ENCODE measurements at regions not wholly inside any gene's neighbourhood (a gene's known extent, or its start where the extent isn't known, plus 50 kb on each side); places are given as distances from the start of the nearest gene placed in this dataset.
"Not testable (repeated sequence)": the region's sequence is repeated elsewhere in the genome, so short reads cannot be mapped to it uniquely, and the experiment has no call there.

DNA sequence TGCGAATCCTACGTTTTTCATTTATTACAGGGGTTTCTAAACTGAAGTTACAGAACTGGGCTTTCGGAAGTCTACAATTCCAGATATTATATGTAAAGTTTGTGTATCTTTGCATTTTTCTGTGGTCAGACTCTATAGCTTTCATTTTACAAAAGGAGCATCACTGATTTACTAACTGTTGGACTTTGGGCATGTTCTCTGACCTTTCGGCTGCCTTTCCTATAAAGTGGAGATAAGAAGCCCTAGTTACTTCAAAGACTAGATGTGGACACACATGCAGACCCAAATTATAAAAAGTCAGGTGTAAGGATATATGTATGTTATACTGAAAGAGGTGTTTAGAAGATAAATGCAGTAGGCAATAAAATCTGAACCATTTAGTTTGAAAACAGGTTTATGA, 126.6 kb upstream of the PRKCQ start:
- no peak overlapping the region for H3K27ac Mint-ChIP-seq (ENCODE audit: unreplicated experiment)
- TF ChIP-seq, protein P1, sequence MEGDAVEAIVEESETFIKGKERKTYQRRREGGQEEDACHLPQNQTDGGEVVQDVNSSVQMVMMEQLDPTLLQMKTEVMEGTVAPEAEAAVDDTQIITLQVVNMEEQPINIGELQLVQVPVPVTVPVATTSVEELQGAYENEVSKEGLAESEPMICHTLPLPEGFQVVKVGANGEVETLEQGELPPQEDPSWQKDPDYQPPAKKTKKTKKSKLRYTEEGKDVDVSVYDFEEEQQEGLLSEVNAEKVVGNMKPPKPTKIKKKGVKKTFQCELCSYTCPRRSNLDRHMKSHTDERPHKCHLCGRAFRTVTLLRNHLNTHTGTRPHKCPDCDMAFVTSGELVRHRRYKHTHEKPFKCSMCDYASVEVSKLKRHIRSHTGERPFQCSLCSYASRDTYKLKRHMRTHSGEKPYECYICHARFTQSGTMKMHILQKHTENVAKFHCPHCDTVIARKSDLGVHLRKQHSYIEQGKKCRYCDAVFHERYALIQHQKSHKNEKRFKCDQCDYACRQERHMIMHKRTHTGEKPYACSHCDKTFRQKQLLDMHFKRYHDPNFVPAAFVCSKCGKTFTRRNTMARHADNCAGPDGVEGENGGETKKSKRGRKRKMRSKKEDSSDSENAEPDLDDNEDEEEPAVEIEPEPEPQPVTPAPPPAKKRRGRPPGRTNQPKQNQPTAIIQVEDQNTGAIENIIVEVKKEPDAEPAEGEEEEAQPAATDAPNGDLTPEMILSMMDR (IDR thresholded peaks at IDR 0.05; ENCODE audit: insufficient read depth in 1 of 2, low read depth in 1 of 2, low read length in 1 of 2, severe bottlenecking in 1 of 2, unreplicated experiment in 1 of 2): no peak
- no peaks in the 10 kb centered on the region for H3K9me3 Mint-ChIP-seq (ENCODE audit: unreplicated experiment)
- no peak for DNase-seq
- H3K9me3 ChIP-seq: no peaks in the 10 kb centered on the region
- no peak overlapping the region for H3K4me3 Mint-ChIP-seq (ENCODE audit: unreplicated experiment)
- intact Hi-C loops (cut with micrococcal nuclease; ENCODE audit: unreplicated experiment): no loop called here
- H3K36me3 ChIP-seq (ENCODE audit: control insufficient read depth, insufficient read depth, low read length): no peaks in the 10 kb centered on the region
- ChIA-PET POLR2A (interaction anchor here (0.6 kb wide), 1 partner anchor 55 kb away, joined by 3 read pairs; no protein-coding TSS in a partner anchor), CTCF (no interaction called here)
- no peaks in the 10 kb centered on the region for H3K36me3 Mint-ChIP-seq (ENCODE audit: insufficient read depth, unreplicated experiment)
- H3K4me1 ChIP-seq: peaks cover 4% of the 10 kb centered on the region; the same call in 1 of the 2 replicates
- H3K27me3 ChIP-seq (replicated peaks; ENCODE audit: control insufficient read depth, insufficient read depth, low read length): no peaks in the 10 kb centered on the region
- H3K4me1 Mint-ChIP-seq (ENCODE audit: low read depth, unreplicated experiment): peaks cover 8% of the 10 kb centered on the region
- H3K27me3 Mint-ChIP-seq (ENCODE audit: insufficient read depth, unreplicated experiment): peaks cover 20% of the 10 kb centered on the region
- no peak overlapping the region for H3K4me3 ChIP-seq (ENCODE audit: low read depth, low read length)
- BruUV-seq (replicated peaks): no TSS peak

GRCh38 chr10:6704896-6705295, 124.8 kb upstream of the PRKCQ start:
- peaks cover 4% of the 10 kb centered on the region; the same call in 1 of the 2 replicates for H3K4me1 ChIP-seq
- H3K4me3 ChIP-seq (ENCODE audit: low read depth, low read length): no peak overlapping the region
- no peak for DNase-seq
- no TSS peak for BruUV-seq (replicated peaks)
- intact Hi-C loops (cut with micrococcal nuclease; ENCODE audit: unreplicated experiment): no loop called here
- H3K27me3 ChIP-seq (replicated peaks; ENCODE audit: control insufficient read depth, insufficient read depth, low read length): no peaks in the 10 kb centered on the region
- no peaks in the 10 kb centered on the region for H3K36me3 ChIP-seq (ENCODE audit: control insufficient read depth, insufficient read depth, low read length)
- Mint-ChIP-seq H3K27me3 (ENCODE audit: insufficient read depth, unreplicated experiment) (peaks cover 21% of the 10 kb centered on the region), H3K4me3 (ENCODE audit: unreplicated experiment) (no peak overlapping the region), H3K4me1 (ENCODE audit: low read depth, unreplicated experiment) (peaks cover 8% of the 10 kb centered on the region), H3K36me3 (ENCODE audit: insufficient read depth, unreplicated experiment) (no peaks in the 10 kb centered on the region), H3K27ac (ENCODE audit: unreplicated experiment) (no peak overlapping the region), H3K9me3 (ENCODE audit: unreplicated experiment) (no peaks in the 10 kb centered on the region)
- ChIA-PET POLR2A (no interaction called here), CTCF (interaction anchor here (0.6 kb wide), 2 partner anchors 57 to 138 kb away, joined by 3 to 4 read pairs; no protein-coding TSS in a partner anchor)
- TF ChIP-seq, protein P1 (IDR thresholded peaks at IDR 0.05; ENCODE audit: insufficient read depth in 1 of 2, low read depth in 1 of 2, low read length in 1 of 2, severe bottlenecking in 1 of 2, unreplicated experiment in 1 of 2): no peak
- no peaks in the 10 kb centered on the region for H3K9me3 ChIP-seq

DNA sequence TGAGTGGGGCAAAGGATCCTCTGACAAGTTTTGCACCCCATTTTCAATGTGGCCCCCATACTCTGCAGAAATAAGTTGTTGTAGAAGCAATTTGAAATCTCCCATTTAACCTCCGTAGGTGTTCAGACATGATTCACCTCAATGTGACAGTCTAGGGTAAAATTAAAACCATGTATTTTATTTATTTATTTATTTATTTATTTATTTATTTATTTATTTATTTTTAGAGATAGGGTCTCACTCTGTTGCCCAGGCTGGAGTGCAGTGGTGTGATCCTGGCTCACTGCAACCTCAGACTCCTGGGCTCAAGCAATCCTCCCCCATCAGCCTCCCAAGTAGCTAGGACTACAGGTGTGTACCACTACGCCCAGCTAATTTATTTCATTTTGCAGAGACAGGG, 122.8 kb upstream of the PRKCQ start:
- DNase-seq; H3K27ac Mint-ChIP-seq (ENCODE audit: unreplicated experiment); H3K9me3 ChIP-seq; intact Hi-C loops (cut with micrococcal nuclease; ENCODE audit: unreplicated experiment); CTCF ChIA-PET; POLR2A ChIA-PET; H3K4me3 Mint-ChIP-seq (ENCODE audit: unreplicated experiment); H3K9me3 Mint-ChIP-seq (ENCODE audit: unreplicated experiment); H3K27me3 ChIP-seq (replicated peaks; ENCODE audit: control insufficient read depth, insufficient read depth, low read length); H3K36me3 Mint-ChIP-seq (ENCODE audit: insufficient read depth, unreplicated experiment); BruUV-seq (replicated peaks); H3K4me1 ChIP-seq; H3K36me3 ChIP-seq (ENCODE audit: control insufficient read depth, insufficient read depth, low read length); H3K4me3 ChIP-seq (ENCODE audit: low read depth, low read length); H3K4me1 Mint-ChIP-seq (ENCODE audit: low read depth, unreplicated experiment): not testable (repeated sequence)
- peaks cover 19% of the 10 kb centered on the region for H3K27me3 Mint-ChIP-seq (ENCODE audit: insufficient read depth, unreplicated experiment)

DNA sequence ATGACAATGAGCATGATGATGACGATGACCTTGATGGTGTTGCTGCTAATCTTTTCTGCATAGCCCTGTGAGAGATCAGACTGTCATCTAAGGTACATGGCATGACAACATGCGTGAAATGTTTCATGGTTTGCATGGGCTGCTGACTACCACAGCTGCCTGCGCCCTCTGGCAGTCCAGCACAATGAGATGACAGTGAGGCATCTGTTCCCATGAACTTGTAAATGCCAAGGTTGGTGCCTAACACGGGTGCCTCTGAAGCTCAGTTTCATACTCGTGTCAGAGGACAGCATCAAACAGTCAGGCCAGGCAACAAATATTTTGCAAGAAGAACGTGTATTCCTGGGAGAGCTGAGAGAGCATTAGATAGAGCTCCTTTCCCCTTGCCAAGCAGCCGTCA, 122.0 kb upstream of the PRKCQ start:
- Histone ChIP-seq H3K36me3 (ENCODE audit: control insufficient read depth, insufficient read depth, low read length) (no peaks in the 10 kb centered on the region), H3K4me3 (ENCODE audit: low read depth, low read length) (no peak overlapping the region), H3K4me1 (peaks cover 4% of the 10 kb centered on the region; the same call in 1 of the 2 replicates), H3K27me3 (replicated peaks; ENCODE audit: control insufficient read depth, insufficient read depth, low read length) (no peaks in the 10 kb centered on the region), H3K9me3 (no peaks in the 10 kb centered on the region)
- H3K9me3 Mint-ChIP-seq (ENCODE audit: unreplicated experiment): no peaks in the 10 kb centered on the region
- no peak overlapping the region for H3K27ac Mint-ChIP-seq (ENCODE audit: unreplicated experiment)
- intact Hi-C loops (cut with micrococcal nuclease; ENCODE audit: unreplicated experiment): no loop called here
- H3K36me3 Mint-ChIP-seq (ENCODE audit: insufficient read depth, unreplicated experiment): no peaks in the 10 kb centered on the region
- peaks cover 19% of the 10 kb centered on the region for H3K27me3 Mint-ChIP-seq (ENCODE audit: insufficient read depth, unreplicated experiment)
- DNase-seq: no peak
- ChIA-PET CTCF (no interaction called here), POLR2A (no interaction called here)
- H3K4me1 Mint-ChIP-seq (ENCODE audit: low read depth, unreplicated experiment): peaks cover 3% of the 10 kb centered on the region
- H3K4me3 Mint-ChIP-seq (ENCODE audit: unreplicated experiment): no peak overlapping the region
- TF ChIP-seq, protein P1 (IDR thresholded peaks at IDR 0.05; ENCODE audit: insufficient read depth in 1 of 2, low read depth in 1 of 2, low read length in 1 of 2, severe bottlenecking in 1 of 2, unreplicated experiment in 1 of 2): no peak
- no TSS peak for BruUV-seq (replicated peaks)
